ENCODE measurements at regions not wholly inside any gene's neighbourhood (a gene's known extent, or its start where the extent isn't known, plus 50 kb on each side); places are given as distances from the start of the nearest gene placed in this dataset.

DNA sequence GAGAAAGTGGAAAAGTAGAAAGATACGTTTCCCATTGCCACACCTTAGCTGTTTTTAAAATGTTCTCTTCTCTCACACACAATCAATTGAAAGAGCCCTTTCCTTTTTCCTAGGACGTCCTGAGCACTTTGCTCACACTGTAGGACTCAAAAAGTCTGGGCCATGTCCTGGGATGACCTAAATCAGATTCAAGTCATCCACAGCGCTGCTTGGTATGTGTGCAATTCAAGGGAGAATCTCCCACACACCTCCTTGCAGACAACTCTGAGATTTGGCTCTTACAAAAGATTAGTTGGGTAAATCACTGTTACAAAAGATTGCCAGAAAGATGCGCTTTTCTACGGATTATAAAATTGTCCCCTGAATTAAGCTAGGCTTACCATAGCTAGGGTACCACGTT lies 130.1 kb downstream of the RNASET2 start:
- H3K4me3 ChIP-seq = no peak overlapping the region
- TF ChIP-seq HOXB13 (CRISPR knock-in tag; IDR thresholded peaks at IDR 0.05; ENCODE audit: low read depth) (no peak), POLR2AphosphoS2 (conservative IDR thresholded peaks at IDR 0.05; ENCODE audit: low read length) (no peak), FOSB (CRISPR knock-in tag; IDR thresholded peaks at IDR 0.05) (no peak), RNF2 (IDR thresholded peaks at IDR 0.05; ENCODE audit: borderline replicate concordance, low read depth) (no peak), MYC (IDR thresholded peaks at IDR 0.05; ENCODE audit: borderline replicate concordance, low read length) (no peak), POLR2A (IDR thresholded peaks at IDR 0.05; ENCODE audit: low read length) (no peak), FOSL2 (IDR thresholded peaks at IDR 0.05) (no peak), FOSL2 (CRISPR knock-in tag; IDR thresholded peaks at IDR 0.05) (no peak), KDM5A (IDR thresholded peaks at IDR 0.05) (no peak), ESRRA (IDR thresholded peaks at IDR 0.05; ENCODE audit: borderline replicate concordance, low read length) (no peak), CBX2 (IDR thresholded peaks at IDR 0.05; ENCODE audit: borderline replicate concordance, low read depth) (no peak), SMC3 (IDR thresholded peaks at IDR 0.05) (no peak), TFCP2L1 (CRISPR knock-in tag; IDR thresholded peaks at IDR 0.05) (no peak), MAFK (IDR thresholded peaks at IDR 0.05; ENCODE audit: partially characterized antibody) (no peak), FOXS1 (CRISPR knock-in tag; IDR thresholded peaks at IDR 0.05) (no peak)
- TF ChIP-seq, protein P1, sequence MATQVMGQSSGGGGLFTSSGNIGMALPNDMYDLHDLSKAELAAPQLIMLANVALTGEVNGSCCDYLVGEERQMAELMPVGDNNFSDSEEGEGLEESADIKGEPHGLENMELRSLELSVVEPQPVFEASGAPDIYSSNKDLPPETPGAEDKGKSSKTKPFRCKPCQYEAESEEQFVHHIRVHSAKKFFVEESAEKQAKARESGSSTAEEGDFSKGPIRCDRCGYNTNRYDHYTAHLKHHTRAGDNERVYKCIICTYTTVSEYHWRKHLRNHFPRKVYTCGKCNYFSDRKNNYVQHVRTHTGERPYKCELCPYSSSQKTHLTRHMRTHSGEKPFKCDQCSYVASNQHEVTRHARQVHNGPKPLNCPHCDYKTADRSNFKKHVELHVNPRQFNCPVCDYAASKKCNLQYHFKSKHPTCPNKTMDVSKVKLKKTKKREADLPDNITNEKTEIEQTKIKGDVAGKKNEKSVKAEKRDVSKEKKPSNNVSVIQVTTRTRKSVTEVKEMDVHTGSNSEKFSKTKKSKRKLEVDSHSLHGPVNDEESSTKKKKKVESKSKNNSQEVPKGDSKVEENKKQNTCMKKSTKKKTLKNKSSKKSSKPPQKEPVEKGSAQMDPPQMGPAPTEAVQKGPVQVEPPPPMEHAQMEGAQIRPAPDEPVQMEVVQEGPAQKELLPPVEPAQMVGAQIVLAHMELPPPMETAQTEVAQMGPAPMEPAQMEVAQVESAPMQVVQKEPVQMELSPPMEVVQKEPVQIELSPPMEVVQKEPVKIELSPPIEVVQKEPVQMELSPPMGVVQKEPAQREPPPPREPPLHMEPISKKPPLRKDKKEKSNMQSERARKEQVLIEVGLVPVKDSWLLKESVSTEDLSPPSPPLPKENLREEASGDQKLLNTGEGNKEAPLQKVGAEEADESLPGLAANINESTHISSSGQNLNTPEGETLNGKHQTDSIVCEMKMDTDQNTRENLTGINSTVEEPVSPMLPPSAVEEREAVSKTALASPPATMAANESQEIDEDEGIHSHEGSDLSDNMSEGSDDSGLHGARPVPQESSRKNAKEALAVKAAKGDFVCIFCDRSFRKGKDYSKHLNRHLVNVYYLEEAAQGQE (IDR thresholded peaks at IDR 0.05) = no peak
- TF ChIP-seq, protein P2, sequence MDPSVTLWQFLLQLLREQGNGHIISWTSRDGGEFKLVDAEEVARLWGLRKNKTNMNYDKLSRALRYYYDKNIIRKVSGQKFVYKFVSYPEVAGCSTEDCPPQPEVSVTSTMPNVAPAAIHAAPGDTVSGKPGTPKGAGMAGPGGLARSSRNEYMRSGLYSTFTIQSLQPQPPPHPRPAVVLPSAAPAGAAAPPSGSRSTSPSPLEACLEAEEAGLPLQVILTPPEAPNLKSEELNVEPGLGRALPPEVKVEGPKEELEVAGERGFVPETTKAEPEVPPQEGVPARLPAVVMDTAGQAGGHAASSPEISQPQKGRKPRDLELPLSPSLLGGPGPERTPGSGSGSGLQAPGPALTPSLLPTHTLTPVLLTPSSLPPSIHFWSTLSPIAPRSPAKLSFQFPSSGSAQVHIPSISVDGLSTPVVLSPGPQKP (IDR thresholded peaks at IDR 0.05; ENCODE audit: low read depth, low read length) = no peak
- FAIRE-seq = no peak
- 18% methylated on average over 6 of the region's 6 CpGs for WGBS (ENCODE audit: missing lambda C conversion rate)
- H3K27ac ChIP-seq = no peak overlapping the region
- H3K9me3 ChIP-seq = no peaks in the 10 kb centered on the region
- no peak for ATAC-seq
- POLR2A ChIA-PET = no interaction called here
- no peak for DNase-seq (ENCODE audit: low read depth in 1 of 2, low spot score in 1 of 2)
- CTCF ChIA-PET = no interaction called here
- H3K4me2 ChIP-seq = no peak overlapping the region
- no peaks in the 10 kb centered on the region for H3K4me1 ChIP-seq

DNA sequence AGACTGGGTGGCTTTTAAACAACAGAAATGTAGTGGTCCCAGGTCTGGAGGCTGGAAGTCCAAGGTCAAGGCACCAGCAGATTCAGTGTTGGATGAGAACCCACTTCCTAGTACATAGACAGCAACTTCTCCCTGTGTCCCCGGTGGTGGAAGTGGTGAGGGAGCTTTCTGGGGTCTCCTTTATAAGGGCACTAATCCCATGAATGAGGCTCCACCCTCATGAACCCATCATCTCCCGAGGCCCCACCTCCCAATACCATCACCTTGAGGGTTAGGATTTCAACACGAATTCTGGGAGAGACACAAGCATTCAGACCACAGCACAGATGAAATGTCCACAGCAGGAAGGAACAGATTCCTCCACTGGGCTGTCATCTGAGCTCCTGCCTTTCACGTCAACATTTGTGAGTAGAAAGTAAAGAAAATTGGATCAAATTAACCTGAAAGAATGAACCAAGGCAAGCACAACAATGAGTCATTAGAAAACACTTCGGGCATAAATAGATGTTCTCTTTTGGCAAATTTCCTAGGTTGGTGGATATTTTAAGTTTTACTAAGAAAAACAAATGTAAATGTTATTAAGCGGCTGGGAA lies 130.7 kb downstream of the RNASET2 start:
- DNase-seq (ENCODE audit: low read depth in 1 of 2, low spot score in 1 of 2) = no peak
- ATAC-seq = no peak
- ChIA-PET POLR2A (no interaction called here), CTCF (no interaction called here)
- Histone ChIP-seq H3K4me2 (no peak overlapping the region), H3K4me3 (no peak overlapping the region), H3K9me3 (no peaks in the 10 kb centered on the region), H3K27ac (no peak overlapping the region), H3K4me1 (no peaks in the 10 kb centered on the region)
- 15% methylated on average over 4 of the region's 6 CpGs for WGBS (ENCODE audit: missing lambda C conversion rate)
- no peak for TF ChIP-seq CHD2 (IDR thresholded peaks at IDR 0.05; ENCODE audit: low read length, partially characterized antibody)
- TF ChIP-seq, protein P3, sequence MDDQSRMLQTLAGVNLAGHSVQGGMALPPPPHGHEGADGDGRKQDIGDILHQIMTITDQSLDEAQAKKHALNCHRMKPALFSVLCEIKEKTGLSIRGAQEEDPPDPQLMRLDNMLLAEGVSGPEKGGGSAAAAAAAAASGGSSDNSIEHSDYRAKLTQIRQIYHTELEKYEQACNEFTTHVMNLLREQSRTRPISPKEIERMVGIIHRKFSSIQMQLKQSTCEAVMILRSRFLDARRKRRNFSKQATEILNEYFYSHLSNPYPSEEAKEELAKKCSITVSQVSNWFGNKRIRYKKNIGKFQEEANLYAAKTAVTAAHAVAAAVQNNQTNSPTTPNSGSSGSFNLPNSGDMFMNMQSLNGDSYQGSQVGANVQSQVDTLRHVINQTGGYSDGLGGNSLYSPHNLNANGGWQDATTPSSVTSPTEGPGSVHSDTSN (IDR thresholded peaks at IDR 0.05) = no peak
- no peak for TF ChIP-seq RARB (CRISPR knock-in tag; IDR thresholded peaks at IDR 0.05)
- no peak for TF ChIP-seq FOSL2 (IDR thresholded peaks at IDR 0.05)
- no peak for TF ChIP-seq FOSL2 (CRISPR knock-in tag; IDR thresholded peaks at IDR 0.05)
- TF ChIP-seq HDAC2 (IDR thresholded peaks at IDR 0.05) = no peak
- no peak for TF ChIP-seq ESRRA (IDR thresholded peaks at IDR 0.05; ENCODE audit: borderline replicate concordance, low read length)
- no peak for FAIRE-seq

All from A549 (cell line).